C4-2B (cell line): ENCODE measurements at regions not wholly inside any gene's neighbourhood (a gene's known extent, or its start where the extent isn't known, plus 50 kb on each side); places are given as distances from the start of the nearest gene placed in this dataset.

ENCODE experiments used
- CTCF ChIP-seq: fragments of 450-650 bp; conservative IDR thresholded peaks from 2 replicates; pipeline ENCODE4 v1.5.1; 2017; ENCODE audit warnings: mild to moderate bottlenecking
- ZFX ChIP-seq: fragments of 450-650 bp; IDR thresholded peaks from 2 replicates; pipeline ENCODE4 v1.6.1; 2017

DNA sequence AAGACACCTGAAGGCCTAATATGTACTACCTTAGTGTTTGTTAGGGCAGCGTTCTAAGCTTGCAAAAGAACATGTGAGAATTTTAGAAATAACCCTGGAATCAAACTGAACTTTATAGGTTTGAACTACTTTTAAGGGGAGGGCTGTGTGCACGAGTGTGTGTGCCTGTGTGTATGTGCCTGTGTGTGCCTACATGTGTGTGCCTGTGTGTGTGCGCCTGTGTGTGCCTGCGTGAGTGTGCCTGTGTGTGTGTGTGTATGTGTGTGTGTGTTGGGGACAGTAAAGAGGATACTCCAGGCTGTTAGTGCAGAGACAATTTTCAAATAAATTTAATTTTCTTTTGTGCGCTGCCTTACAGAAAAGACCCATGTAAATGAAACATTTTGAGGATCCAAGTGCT, 68.1 kb upstream of the WDR11 start:
- TF ChIP-seq CTCF (no peak), ZFX (no peak)
